Pancreas (tissue), 10 donors: ENCODE measurements at regions not wholly inside any gene's neighbourhood (a gene's known extent, or its start where the extent isn't known, plus 50 kb on each side); places are given as distances from the start of the nearest gene placed in this dataset.

Source experiments
- ATAC-seq, 4 donors: fragments of 200-7000 bp; cut with Tn5 transposase; one replicate each; pipeline versions ENCODE4 v1.8.0 to v1.9.1; 2020; ENCODE audit warnings: mild to moderate bottlenecking in 4 of 4, moderate library complexity in 4 of 4
- DNase-seq, 6 donors: peaks; one replicate each; pipeline ENCODE4 v3.0.0-alpha.2; 2020
- FAIRE-seq: peaks from 2 replicates; lab custom pipeline; 2012; peaks lifted over from hg19 to GRCh38; lab: Jason Lieb, UNC
- H3K27ac ChIP-seq, 4 donors: fragments of 200-600 bp; sonication (generic); 1 replicate in 3 of 4; 2 replicates in 1 of 4; pipeline versions ENCODE4 v1.5.0 to v1.8.0; 2020
- H3K27me3 ChIP-seq, 4 donors: fragments of 200-600 bp; one replicate each; pipeline ENCODE4 v1.8.0; 2021
- H3K36me3 ChIP-seq, 3 donors: fragments of 200-600 bp; sonication (generic) in 1 of 3; one replicate each; pipeline versions ENCODE4 v1.5.0 to v1.8.0; 2020 to 2021
- H3K4me1 ChIP-seq, 3 donors: fragments of 200-600 bp; one replicate each; pipeline ENCODE4 v1.8.0; 2021
- H3K4me3 ChIP-seq, 4 donors: fragments of 200-600 bp; sonication (generic) in 2 of 4; one replicate each; pipeline versions ENCODE4 v1.5.0 to v1.8.0; 2020 to 2021
- H3K9me3 ChIP-seq, 4 donors: fragments of 200-600 bp; one replicate each; pipeline ENCODE4 v1.8.0; 2021
- CTCF ChIP-seq, 4 donors: fragments of 200-600 bp; sonication (generic) in 3 of 4; IDR thresholded peaks; one replicate each; pipeline versions ENCODE4 v1.5.0 to v1.8.0; 2021; ENCODE audit warnings: antibody characterized with exemption in 4 of 4
- WGBS, 2 donors: extraction: QIAGEN DNeasy Blood & Tissue Kit; methylation state at CpG; one replicate each; pipeline ENCODE4 v1.1.7; 2013; 5-methylcytosine and 5-hydroxymethylcytosine counted together
- intact Hi-C, 3 donors: fragments of 100-400 bp; cut with DNase I; formaldehyde crosslinking; loops; one replicate each; pipeline versions ENCODE4 v1.11.1 to v1.14.2; 2022
- donor health status: healthy with polysubstance abuse.
- donor health status: DM: no; HTN: no; CAD: no; lungs with moderate emphysema.
- donor health status: DM: no; HTN: no; CAD: no.
- donor health status: control.
- donor health status: control.
- donor health status: Bipolar disorder and iron deficiency.
- donor health status: DM: yes; HTN: yes; CAD: no.
- donor health status: DM: no; HTN: no; CAD: no.
- donor health status: DM: no; HTN: no; CAD: no.
- donor health status: DM: yes; HTN: yes; CAD: no.

GRCh38 chr4:65777270-65777669 lies 107.0 kb upstream of the EPHA5 start:
- intact Hi-C loops = no loop called here
- Histone ChIP-seq H3K27me3 (no peaks in the 10 kb centered on the region), H3K4me3 (no peak overlapping the region), H3K36me3 (no peaks in the 10 kb centered on the region), H3K27ac (no peak overlapping the region), H3K9me3 (no peaks in the 10 kb centered on the region), H3K4me1 (no peaks in the 10 kb centered on the region)
- no peak for DNase-seq
- ATAC-seq = no peak
- FAIRE-seq = no peak
- WGBS, 2 donors = 50 to 63% methylated on average over 1 of the region's 1 CpG
- TF ChIP-seq CTCF (IDR thresholded peaks at IDR 0.05) = no peak

GRCh38 chr4:65773636-65774035 lies 103.3 kb upstream of the EPHA5 start:
- H3K27me3 ChIP-seq = no peaks in the 10 kb centered on the region
- FAIRE-seq (no peak), ATAC-seq (no peak)

GRCh38 chr4:65747386-65747785 lies 77.1 kb upstream of the EPHA5 start:
- ATAC-seq (no peak), FAIRE-seq (no peak), DNase-seq (no peak)
- WGBS, 2 donors = 45 to 55% methylated on average over 2 of the region's 2 CpGs
- Histone ChIP-seq H3K27me3 (no peaks in the 10 kb centered on the region), H3K4me3 (no peak overlapping the region), H3K36me3 (no peaks in the 10 kb centered on the region), H3K4me1 (no peaks in the 10 kb centered on the region), H3K9me3 (no peaks in the 10 kb centered on the region), H3K27ac (no peak overlapping the region)
- intact Hi-C loops = no loop called here
- TF ChIP-seq CTCF (IDR thresholded peaks at IDR 0.05) = no peak

More at GRCh38 chr4:65773636-65774035, 103.3 kb upstream of the EPHA5 start:
- H3K27ac ChIP-seq = no peak overlapping the region
- no peaks in the 10 kb centered on the region for H3K9me3 ChIP-seq
- no peak for DNase-seq
- intact Hi-C loops = no loop called here
- no peaks in the 10 kb centered on the region for H3K36me3 ChIP-seq
- 66 to 80% methylated on average over 6 of the region's 6 CpGs for WGBS, 2 donors
- H3K4me3 ChIP-seq = no peak overlapping the region
- H3K4me1 ChIP-seq = no peaks in the 10 kb centered on the region
- TF ChIP-seq CTCF (IDR thresholded peaks at IDR 0.05) = no peak

DNA sequence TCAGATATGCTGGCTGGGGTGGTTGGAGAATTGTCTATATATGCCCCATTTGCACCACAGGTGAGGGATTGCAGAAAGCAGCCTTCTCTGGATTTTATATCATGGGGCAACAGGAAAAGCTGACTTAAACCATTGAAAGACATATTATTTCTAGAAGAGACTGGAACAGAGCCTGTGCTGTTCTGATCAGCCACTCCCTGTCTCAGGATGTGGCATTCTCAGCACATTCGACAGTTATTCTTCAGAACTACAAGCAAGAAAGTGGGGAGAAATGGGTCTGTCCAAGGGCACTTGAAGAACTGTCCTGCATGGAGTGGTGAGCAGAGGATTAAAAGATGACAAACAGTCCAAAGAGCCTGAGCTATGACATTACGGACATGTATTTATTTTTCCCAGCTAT lies 67.8 kb upstream of the EPHA5 start:
- ATAC-seq = no peak
- no peaks in the 10 kb centered on the region for H3K27me3 ChIP-seq
- no peaks in the 10 kb centered on the region for H3K4me1 ChIP-seq
- no peak overlapping the region for H3K27ac ChIP-seq
- 73 to 75% methylated on average over 2 of the region's 2 CpGs for WGBS, 2 donors
- H3K9me3 ChIP-seq = no peaks in the 10 kb centered on the region
- TF ChIP-seq CTCF (IDR thresholded peaks at IDR 0.05) = no peak
- no peak overlapping the region for H3K4me3 ChIP-seq
- H3K36me3 ChIP-seq = no peaks in the 10 kb centered on the region
- intact Hi-C loops = no loop called here
- no peak for FAIRE-seq
- DNase-seq = no peak

DNA sequence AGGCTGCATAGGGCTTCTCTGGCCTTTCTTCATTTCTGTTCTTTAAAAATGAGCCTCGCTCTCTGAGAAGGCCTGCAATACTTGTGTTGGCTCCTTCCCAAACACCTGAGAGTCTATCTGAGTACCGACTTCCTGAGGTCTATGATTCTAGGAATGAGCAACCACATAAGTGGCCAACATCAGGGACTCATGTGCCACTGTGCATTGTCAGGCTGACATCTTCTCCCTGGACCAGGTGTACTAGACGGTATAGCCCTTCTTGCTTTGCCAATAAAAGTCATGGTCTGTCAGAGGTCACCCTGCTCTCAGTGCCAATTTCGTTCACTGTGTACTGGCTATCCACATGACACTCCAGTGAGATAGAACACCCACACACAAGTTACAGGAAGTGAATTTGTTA lies 67.4 kb upstream of the EPHA5 start:
- Histone ChIP-seq H3K36me3 (no peaks in the 10 kb centered on the region), H3K9me3 (no peaks in the 10 kb centered on the region), H3K27me3 (no peaks in the 10 kb centered on the region), H3K27ac (no peak overlapping the region), H3K4me3 (no peak overlapping the region), H3K4me1 (no peaks in the 10 kb centered on the region)
- no peak for FAIRE-seq
- no peak for TF ChIP-seq CTCF (IDR thresholded peaks at IDR 0.05)
- ATAC-seq = no peak
- 62 to 78% methylated on average over 4 of the region's 4 CpGs for WGBS, 2 donors
- DNase-seq = no peak
- intact Hi-C loops = no loop called here
